Left kidney (tissue), 1 donor: ENCODE measurements at regions not wholly inside any gene's neighbourhood (a gene's known extent, or its start where the extent isn't known, plus 50 kb on each side); places are given as distances from the start of the nearest gene placed in this dataset.
"Not testable (repeated sequence)": the region's sequence is repeated elsewhere in the genome, so short reads cannot be mapped to it uniquely, and the experiment has no call there.

Experiments used
- DNase-seq: peaks from one replicate; pipeline ENCODE4 v3.0.0-alpha.2; 2013

- no peak for DNase-seq
Measured at GRCh38 chr2:192932376-192932775, 737.6 kb upstream of the TMEFF2 start.

DNA sequence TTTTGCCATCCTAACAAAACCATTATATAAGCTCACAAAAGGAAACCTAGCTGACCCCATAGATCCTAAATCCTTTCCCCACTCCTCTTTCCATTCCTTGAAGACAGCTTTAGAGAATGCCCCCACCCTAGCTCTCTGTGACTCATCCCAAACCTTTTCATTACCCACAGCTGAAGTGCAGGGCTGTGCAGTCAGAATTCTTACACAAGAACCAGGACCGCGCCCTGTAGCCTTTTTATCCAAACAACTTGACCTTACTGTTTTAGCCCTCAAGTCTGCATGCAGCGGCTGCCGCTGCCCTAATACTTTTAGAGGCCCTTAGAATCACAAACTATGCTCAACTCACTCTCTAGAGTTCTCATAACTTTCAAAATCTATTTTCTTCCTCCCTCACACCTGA lies 726.9 kb upstream of the TMEFF2 start:
- not testable (repeated sequence) for DNase-seq

- DNase-seq = no peak
Measured at GRCh38 chr2:192901446-192901845, 706.7 kb upstream of the TMEFF2 start.

GRCh38 chr2:192899466-192899865 lies 704.7 kb upstream of the TMEFF2 start:
- DNase-seq = no peak

- DNase-seq = not testable (repeated sequence)
Measured at GRCh38 chr2:192893976-192894375, 699.2 kb upstream of the TMEFF2 start.

DNA sequence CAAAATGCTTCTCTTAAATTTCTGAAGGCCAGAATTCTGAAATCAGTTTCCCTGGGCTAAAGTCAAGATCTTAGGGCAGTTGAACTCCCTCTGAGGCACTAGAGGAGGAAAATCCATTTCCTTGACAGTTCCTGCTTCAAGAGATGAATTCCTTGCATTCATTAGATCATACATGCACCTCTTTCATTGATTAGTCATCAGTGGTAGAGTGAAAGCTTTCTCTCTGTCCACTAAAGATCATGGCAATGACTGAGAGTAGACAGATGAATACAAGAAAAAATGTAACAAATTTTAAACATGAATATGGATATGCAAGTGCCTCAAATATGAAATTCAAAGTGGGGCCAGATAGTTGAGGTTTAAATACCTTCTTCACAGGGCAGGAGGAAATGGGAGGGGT lies 693.4 kb upstream of the TMEFF2 start:
- DNase-seq = no peak

DNA sequence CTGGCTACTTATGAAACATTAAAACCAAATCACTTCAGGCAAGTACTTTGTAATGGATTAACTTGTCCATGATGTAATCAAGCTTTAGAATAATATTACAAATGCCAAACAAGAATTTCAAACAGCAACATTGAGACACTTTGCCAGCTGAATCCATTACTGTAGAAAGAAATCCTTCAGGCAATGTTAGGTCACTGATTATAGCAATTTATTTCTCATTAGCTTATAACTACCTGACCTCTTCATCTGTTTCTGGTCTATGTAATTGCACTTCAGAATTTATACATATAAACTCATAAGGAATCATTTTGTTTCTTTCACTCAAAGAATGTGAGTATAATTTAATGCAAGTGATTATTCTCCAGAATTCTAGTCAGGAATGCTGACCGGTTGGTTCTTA lies 692.6 kb upstream of the TMEFF2 start:
- peak; percentile 24 for DNase-seq

DNA sequence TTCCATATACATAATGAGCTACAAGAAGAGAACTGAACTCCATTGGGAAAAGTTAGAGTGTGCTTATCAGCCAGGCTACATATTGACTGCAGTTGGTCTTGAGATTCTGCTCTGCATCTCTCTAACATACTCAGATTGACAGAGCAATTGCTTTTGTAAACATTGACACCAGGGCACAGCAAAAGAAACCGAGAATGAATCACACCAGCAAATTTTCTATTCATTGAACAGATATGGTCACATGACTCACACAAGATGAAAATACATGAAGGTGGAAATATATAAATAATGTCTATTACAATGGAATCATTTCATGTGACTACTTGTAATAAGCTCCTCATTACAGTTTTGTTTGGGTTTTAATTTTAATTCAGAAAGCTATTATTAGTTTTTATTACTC lies 691.9 kb upstream of the TMEFF2 start:
- no peak for DNase-seq

- no peak for DNase-seq
Measured at GRCh38 chr2:192885569-192886160, 690.9 kb upstream of the TMEFF2 start.

- DNase-seq = no peak
Measured at GRCh38 chr2:192877159-192877558, 682.4 kb upstream of the TMEFF2 start.

- DNase-seq = no peak
Measured at GRCh38 chr2:192876698-192877097, 682.0 kb upstream of the TMEFF2 start.

- no peak for DNase-seq
Measured at GRCh38 chr2:192854706-192855105, 660.0 kb upstream of the TMEFF2 start.

GRCh38 chr2:192854031-192854430 lies 659.3 kb upstream of the TMEFF2 start:
- DNase-seq = no peak

- no peak for DNase-seq
Measured at GRCh38 chr2:192828947-192829346, 634.2 kb upstream of the TMEFF2 start.

GRCh38 chr2:192828175-192828574 lies 633.4 kb upstream of the TMEFF2 start:
- DNase-seq = no peak

GRCh38 chr2:192827735-192828134 lies 633.0 kb upstream of the TMEFF2 start:
- DNase-seq = no peak

- no peak for DNase-seq
Measured at GRCh38 chr2:192814376-192814775, 619.6 kb upstream of the TMEFF2 start.

DNA sequence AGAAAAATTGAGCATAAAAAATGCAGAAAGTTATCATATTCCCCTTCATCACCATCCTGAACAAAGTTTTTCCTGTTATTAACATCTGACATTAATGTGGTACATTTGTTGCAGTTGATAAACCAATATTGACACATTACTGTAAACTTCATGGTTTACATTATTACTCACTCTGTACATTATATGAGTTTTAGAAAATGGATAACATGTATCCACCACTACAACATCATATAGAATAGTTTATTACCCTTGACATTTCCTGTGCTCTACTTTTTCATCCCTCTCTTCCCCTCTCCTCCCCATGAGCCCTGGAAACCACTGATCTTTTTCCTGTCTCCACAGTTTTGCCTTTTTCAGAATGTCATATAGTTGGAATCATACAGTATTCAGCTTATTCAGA lies 618.6 kb upstream of the TMEFF2 start:
- no peak for DNase-seq

- no peak for DNase-seq
Measured at GRCh38 chr2:192809173-192809572, 614.4 kb upstream of the TMEFF2 start.

- no peak for DNase-seq
Measured at GRCh38 chr2:192783643-192784042, 588.9 kb upstream of the TMEFF2 start.

DNA sequence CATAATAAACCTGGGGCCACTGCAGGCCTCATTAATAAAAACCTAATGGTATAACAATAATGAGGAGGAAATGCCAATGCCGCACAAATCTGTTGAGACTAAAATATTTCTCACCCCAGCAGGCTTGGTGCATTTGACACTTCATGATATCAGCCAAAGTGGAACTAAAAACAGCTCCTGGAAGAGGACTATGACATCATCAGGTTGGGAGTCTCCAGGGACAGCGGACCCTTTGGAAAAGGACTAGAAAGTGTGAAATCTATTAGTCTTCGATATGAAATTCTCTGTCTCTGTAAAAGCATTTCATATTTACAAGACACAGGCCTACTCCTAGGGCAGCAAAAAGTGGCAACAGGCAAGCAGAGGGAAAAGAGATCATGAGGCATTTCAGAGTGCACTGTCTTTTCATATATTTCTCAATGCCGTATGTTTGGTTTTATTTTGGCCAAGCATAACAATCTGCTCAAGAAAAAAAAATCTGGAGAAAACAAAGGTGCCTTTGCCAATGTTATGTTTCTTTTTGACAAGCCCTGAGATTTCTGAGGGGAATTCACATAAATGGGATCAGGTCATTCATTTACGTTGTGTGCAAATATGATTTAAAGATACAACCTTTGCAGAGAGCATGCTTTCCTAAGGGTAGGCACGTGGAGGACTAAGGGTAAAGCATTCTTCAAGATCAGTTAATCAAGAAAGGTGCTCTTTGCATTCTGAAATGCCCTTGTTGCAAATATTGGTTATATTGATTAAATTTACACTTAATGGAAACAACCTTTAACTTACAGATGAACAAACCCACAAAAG lies 580.9 kb upstream of the TMEFF2 start:
- no peak for DNase-seq

- DNase-seq = no peak
Measured at GRCh38 chr2:192775011-192775410, 580.3 kb upstream of the TMEFF2 start.

- DNase-seq = no peak
Measured at GRCh38 chr2:192773044-192773443, 578.3 kb upstream of the TMEFF2 start.

GRCh38 chr2:192749611-192750200 lies 555.0 kb upstream of the TMEFF2 start:
- no peak for DNase-seq
